ENCODE measurements at regions not wholly inside any gene's neighbourhood (a gene's known extent, or its start where the extent isn't known, plus 50 kb on each side); places are given as distances from the start of the nearest gene placed in this dataset.

DNA sequence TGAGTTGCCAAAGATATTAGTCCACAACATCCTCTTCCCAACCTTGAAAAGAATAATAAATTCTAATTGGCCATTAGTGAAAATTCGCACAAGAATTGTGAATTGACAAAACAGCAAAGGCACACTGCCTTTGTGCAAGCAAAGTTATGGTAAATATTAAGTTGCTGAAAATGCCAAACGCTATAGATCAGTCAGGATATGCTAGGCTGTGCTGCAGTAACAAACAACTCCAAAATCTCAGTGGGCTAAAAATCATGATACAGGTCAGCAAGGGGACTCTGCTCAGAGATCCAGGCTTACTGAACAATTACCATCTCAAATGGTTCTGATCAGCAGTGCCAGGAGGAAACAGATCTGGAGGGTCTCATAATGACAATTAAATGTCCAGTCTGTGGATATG lies 238.0 kb upstream of the IGF1R start:
- Histone ChIP-seq H3K4me2 (ENCODE audit: low read length) (no peak overlapping the region), H4K20me1 (ENCODE audit: insufficient read depth, low read length) (no peaks in the 10 kb centered on the region), H3K36me3 (ENCODE audit: insufficient read depth, low read length) (no peaks in the 10 kb centered on the region), H3K4me1 (ENCODE audit: insufficient read depth, low read length, severe bottlenecking) (no peaks in the 10 kb centered on the region), H3F3A (ENCODE audit: insufficient read depth, low read length) (no peaks in the 10 kb centered on the region), H3K79me2 (ENCODE audit: insufficient read depth, low read length) (no peaks in the 10 kb centered on the region), H3K27ac (ENCODE audit: low read depth, low read length, poor library complexity, severe bottlenecking) (no peak overlapping the region), H3K4me3 (ENCODE audit: low read depth, low read length, poor library complexity, severe bottlenecking) (no peak overlapping the region), H3K9me2 (ENCODE audit: low read depth, low read length) (no peaks in the 10 kb centered on the region), H3K9me3 (ENCODE audit: low read length) (no peaks in the 10 kb centered on the region), H3K27me3 (ENCODE audit: insufficient read depth, low read length) (no peaks in the 10 kb centered on the region), H3K9ac (ENCODE audit: low read length) (no peak overlapping the region), H2AFZ (ENCODE audit: low read length) (no peak overlapping the region)
- TF ChIP-seq, protein P1, sequence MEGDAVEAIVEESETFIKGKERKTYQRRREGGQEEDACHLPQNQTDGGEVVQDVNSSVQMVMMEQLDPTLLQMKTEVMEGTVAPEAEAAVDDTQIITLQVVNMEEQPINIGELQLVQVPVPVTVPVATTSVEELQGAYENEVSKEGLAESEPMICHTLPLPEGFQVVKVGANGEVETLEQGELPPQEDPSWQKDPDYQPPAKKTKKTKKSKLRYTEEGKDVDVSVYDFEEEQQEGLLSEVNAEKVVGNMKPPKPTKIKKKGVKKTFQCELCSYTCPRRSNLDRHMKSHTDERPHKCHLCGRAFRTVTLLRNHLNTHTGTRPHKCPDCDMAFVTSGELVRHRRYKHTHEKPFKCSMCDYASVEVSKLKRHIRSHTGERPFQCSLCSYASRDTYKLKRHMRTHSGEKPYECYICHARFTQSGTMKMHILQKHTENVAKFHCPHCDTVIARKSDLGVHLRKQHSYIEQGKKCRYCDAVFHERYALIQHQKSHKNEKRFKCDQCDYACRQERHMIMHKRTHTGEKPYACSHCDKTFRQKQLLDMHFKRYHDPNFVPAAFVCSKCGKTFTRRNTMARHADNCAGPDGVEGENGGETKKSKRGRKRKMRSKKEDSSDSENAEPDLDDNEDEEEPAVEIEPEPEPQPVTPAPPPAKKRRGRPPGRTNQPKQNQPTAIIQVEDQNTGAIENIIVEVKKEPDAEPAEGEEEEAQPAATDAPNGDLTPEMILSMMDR (IDR thresholded peaks at IDR 0.05; ENCODE audit: low read length), result no peak
- TF ChIP-seq EZH2 (IDR thresholded peaks at IDR 0.05; ENCODE audit: borderline replicate concordance, low read length), result no peak

DNA sequence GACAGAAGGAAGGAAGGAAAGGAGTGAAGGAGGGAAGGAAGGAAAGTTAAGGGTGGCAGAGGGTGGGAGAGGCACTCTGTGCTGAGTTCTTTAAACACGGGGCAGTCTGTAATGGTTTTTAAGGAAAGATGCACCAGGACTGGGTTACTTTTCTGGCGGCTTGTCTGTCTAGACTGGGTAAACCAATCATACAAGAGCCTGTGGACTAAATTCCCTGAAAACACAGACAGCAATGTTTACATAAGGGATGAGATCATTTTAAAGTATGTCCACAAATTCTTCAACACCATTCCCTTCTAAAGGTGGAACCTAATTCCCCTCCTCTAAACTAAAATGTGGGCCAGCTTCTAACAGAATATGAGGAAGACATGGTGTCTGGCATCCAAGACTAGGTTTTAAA lies 235.5 kb upstream of the IGF1R start:
- Histone ChIP-seq H3K4me3 (ENCODE audit: low read depth, low read length, poor library complexity, severe bottlenecking) (no peak overlapping the region), H3F3A (ENCODE audit: insufficient read depth, low read length) (no peaks in the 10 kb centered on the region), H3K4me1 (ENCODE audit: insufficient read depth, low read length, severe bottlenecking) (no peaks in the 10 kb centered on the region), H3K36me3 (ENCODE audit: insufficient read depth, low read length) (no peaks in the 10 kb centered on the region), H3K27me3 (ENCODE audit: insufficient read depth, low read length) (no peaks in the 10 kb centered on the region), H3K9me2 (ENCODE audit: low read depth, low read length) (no peaks in the 10 kb centered on the region), H3K79me2 (ENCODE audit: insufficient read depth, low read length) (no peaks in the 10 kb centered on the region), H2AFZ (ENCODE audit: low read length) (no peak overlapping the region), H3K9me3 (ENCODE audit: low read length) (no peaks in the 10 kb centered on the region), H3K27ac (ENCODE audit: low read depth, low read length, poor library complexity, severe bottlenecking) (no peak overlapping the region), H3K4me2 (ENCODE audit: low read length) (no peak overlapping the region), H3K9ac (ENCODE audit: low read length) (no peak overlapping the region), H4K20me1 (ENCODE audit: insufficient read depth, low read length) (no peaks in the 10 kb centered on the region)
- TF ChIP-seq, protein P1 (IDR thresholded peaks at IDR 0.05; ENCODE audit: low read length), result no peak
- no peak for TF ChIP-seq EZH2 (IDR thresholded peaks at IDR 0.05; ENCODE audit: borderline replicate concordance, low read length)

DNA sequence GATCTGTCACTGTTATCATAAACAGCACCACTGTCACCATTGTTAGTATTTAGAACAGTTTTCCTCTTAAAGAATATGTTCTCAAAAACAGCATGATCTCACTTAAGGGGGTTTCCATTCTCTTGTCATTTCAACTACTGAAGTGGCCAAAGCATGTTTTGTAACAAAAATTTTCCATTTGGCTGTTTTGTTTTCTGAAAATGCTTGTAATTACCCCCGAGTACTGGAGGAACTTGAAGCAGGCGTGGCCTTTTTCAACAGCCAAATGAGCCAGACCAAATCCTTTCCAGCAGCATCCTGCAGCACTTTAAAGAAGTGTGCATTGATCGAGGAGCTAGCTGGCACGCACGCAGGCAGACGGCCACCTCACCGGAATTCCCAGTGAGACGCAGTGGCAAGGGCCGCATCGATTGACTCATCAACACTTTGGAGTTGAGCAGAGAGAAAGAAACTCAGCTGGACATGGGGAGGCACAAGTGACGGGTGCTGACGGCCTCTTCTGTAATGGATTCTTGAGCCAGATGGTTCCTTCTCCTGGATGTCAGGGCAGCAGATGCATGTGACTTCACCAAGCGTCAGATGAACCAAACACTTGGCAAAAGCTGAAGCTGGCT lies 234.3 kb upstream of the IGF1R start:
- Histone ChIP-seq H3K27ac (ENCODE audit: low read depth, low read length, poor library complexity, severe bottlenecking) (no peak overlapping the region), H3K36me3 (ENCODE audit: insufficient read depth, low read length) (no peaks in the 10 kb centered on the region), H3F3A (ENCODE audit: insufficient read depth, low read length) (no peaks in the 10 kb centered on the region), H3K9me3 (ENCODE audit: low read length) (no peaks in the 10 kb centered on the region), H3K79me2 (ENCODE audit: insufficient read depth, low read length) (no peaks in the 10 kb centered on the region), H2AFZ (ENCODE audit: low read length) (no peak overlapping the region), H3K4me3 (ENCODE audit: low read depth, low read length, poor library complexity, severe bottlenecking) (no peak overlapping the region), H3K9me2 (ENCODE audit: low read depth, low read length) (no peaks in the 10 kb centered on the region), H3K9ac (ENCODE audit: low read length) (no peak overlapping the region), H3K4me1 (ENCODE audit: insufficient read depth, low read length, severe bottlenecking) (no peaks in the 10 kb centered on the region), H4K20me1 (ENCODE audit: insufficient read depth, low read length) (no peaks in the 10 kb centered on the region), H3K4me2 (ENCODE audit: low read length) (no peak overlapping the region), H3K27me3 (ENCODE audit: insufficient read depth, low read length) (no peaks in the 10 kb centered on the region)
- TF ChIP-seq, protein P1 (IDR thresholded peaks at IDR 0.05; ENCODE audit: low read length), result no peak
- TF ChIP-seq EZH2 (IDR thresholded peaks at IDR 0.05; ENCODE audit: borderline replicate concordance, low read length), result no peak
